Bronchial epithelial cell (primary cell): ENCODE measurements at regions not wholly inside any gene's neighbourhood (a gene's known extent, or its start where the extent isn't known, plus 50 kb on each side); places are given as distances from the start of the nearest gene placed in this dataset.
A peak's percentile ranks its signal among the peaks of the same experiment; 100 is the strongest.

ENCODE experiments used
- DNase-seq: peaks from one replicate; pipeline ENCODE4 v3.0.0-alpha.2; 2010; ENCODE audit warnings: low read depth
- FAIRE-seq: peaks from 2 replicates; lab custom pipeline; 2011; peaks lifted over from hg19 to GRCh38; lab: Jason Lieb, UNC
- H3K27me3 ChIP-seq: 2 replicates; pipeline ENCODE4 v1.5.1; 2011; ENCODE audit warnings: low read length; ENCODE audit not compliant: control insufficient read depth, insufficient read depth
- H3K36me3 ChIP-seq: 2 replicates; pipeline ENCODE4 v1.5.1; 2011; ENCODE audit warnings: low read length; ENCODE audit not compliant: control insufficient read depth, insufficient read depth
- H3K4me3 ChIP-seq: 2 replicates; pipeline ENCODE4 v1.5.1; 2011; ENCODE audit warnings: mild to moderate bottlenecking, low read depth, low read length, control low read depth
- CTCF ChIP-seq: IDR thresholded peaks from 2 replicates; pipeline ENCODE4 v1.5.1; 2011; ENCODE audit warnings: mild to moderate bottlenecking, moderate library complexity, low read length, control low read depth, inconsistent platforms; ENCODE audit not compliant: insufficient read depth, severe bottlenecking

GRCh38 chr18:73514449-73514848 is 633.2 kb downstream of the FBXO15 start:
- FAIRE-seq, result no peak
- DNase-seq, result no peak
- H3K27me3 ChIP-seq, result no peaks in the 10 kb centered on the region
- H3K4me3 ChIP-seq, result no peak overlapping the region
- no peaks in the 10 kb centered on the region for H3K36me3 ChIP-seq
- TF ChIP-seq CTCF, result no peak

DNA sequence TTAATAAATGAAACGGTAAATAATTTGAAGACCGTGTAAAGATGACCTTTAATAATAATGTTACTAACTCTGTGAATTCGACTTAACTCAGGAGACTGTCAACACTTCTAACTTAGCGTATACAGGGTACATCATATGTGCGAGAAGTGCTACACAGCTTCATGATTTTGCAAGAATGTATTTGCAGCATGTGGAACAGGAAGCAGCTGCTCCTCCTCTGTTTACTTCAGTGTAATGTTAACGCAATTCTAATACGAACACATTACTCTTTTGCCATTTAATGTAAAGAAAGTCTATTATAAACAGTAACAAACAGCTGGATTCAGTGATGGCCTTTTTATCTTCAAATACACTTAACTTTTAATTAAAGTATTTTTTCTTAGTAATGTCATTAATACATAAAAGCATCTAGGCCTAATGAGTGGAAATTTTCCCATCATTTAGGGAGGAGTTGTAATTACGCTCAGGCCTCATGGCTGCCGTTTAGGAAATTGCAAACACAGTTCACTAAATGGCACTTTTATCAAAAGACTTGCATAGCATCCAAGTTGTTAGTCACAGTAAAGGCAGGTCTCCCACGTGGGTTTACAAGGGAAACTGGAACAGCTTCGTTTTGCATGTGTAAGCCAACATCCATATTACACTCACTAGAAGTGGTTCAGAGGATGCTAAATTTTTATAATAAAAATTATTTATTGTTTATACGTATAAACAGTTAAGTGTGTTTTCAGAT is 635.7 kb downstream of the FBXO15 start:
- DNase-seq, result no peak
- Histone ChIP-seq H3K36me3 (no peaks in the 10 kb centered on the region), H3K4me3 (no peak overlapping the region), H3K27me3 (no peaks in the 10 kb centered on the region)
- no peak for FAIRE-seq
- no peak for TF ChIP-seq CTCF

- Histone ChIP-seq H3K36me3 (no peaks in the 10 kb centered on the region), H3K27me3 (no peaks in the 10 kb centered on the region), H3K4me3 (no peak overlapping the region)
- no peak for DNase-seq
- no peak for TF ChIP-seq CTCF
- no peak for FAIRE-seq
Observed at GRCh38 chr18:73509460-73509859, 638.2 kb downstream of the FBXO15 start.

DNA sequence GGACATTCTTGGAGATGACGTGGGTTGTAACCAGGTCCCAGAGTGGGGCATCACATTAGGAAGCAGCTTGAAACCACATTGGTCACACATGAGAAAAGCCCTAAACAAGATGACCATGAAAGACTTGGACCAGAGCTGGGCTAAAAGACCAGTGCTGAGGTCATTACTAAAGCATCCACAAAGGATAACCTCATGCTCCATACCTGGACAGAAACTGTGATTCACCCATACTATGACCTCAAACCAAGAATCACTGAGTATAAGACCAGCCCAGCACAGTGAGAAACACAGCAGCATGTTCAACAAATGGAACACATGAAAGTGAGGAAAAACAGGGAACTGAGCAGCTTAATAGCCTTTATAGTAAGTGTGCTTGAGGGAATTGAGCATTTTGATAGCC is 635.5 kb upstream of the NETO1 start:
- Histone ChIP-seq H3K36me3 (no peaks in the 10 kb centered on the region), H3K27me3 (no peaks in the 10 kb centered on the region), H3K4me3 (no peak overlapping the region)
- TF ChIP-seq CTCF, result no peak
- peak; percentile 57 for DNase-seq
- FAIRE-seq, result no peak

- no peaks in the 10 kb centered on the region for H3K27me3 ChIP-seq
- FAIRE-seq (no peak), DNase-seq (peak; percentile 41)
- TF ChIP-seq CTCF, result no peak
- H3K36me3 ChIP-seq, result no peaks in the 10 kb centered on the region
- no peak overlapping the region for H3K4me3 ChIP-seq
Observed at GRCh38 chr18:73487966-73488365, 620.2 kb upstream of the NETO1 start.

GRCh38 chr18:73485166-73485565 is 617.4 kb upstream of the NETO1 start:
- H3K36me3 ChIP-seq, result no peaks in the 10 kb centered on the region
- no peak for DNase-seq
- TF ChIP-seq CTCF, result no peak
- FAIRE-seq, result no peak
- no peaks in the 10 kb centered on the region for H3K27me3 ChIP-seq
- H3K4me3 ChIP-seq, result no peak overlapping the region
